DND-41 (cell line): ENCODE measurements at regions not wholly inside any gene's neighbourhood (a gene's known extent, or its start where the extent isn't known, plus 50 kb on each side); places are given as distances from the start of the nearest gene placed in this dataset.

Source experiments
- ATAC-seq: fragments of 200-7000 bp; cut with Tn5 transposase; 3 replicates; pipeline ENCODE4 v1.9.1; 2021; ENCODE audit warnings: low read depth; ENCODE audit not compliant: insufficient read depth
- DNase-seq: peaks from one replicate; pipeline ENCODE4 v3.0.0-alpha.2; 2020
- H2AFZ ChIP-seq: 2 replicates; pipeline ENCODE4 v1.6.0; 2012; ENCODE audit warnings: low read depth, low read length
- H3K27ac ChIP-seq: 2 replicates; pipeline ENCODE4 v1.5.1; 2012; ENCODE audit warnings: low read length, inconsistent platforms
- H3K27me3 ChIP-seq: fragments of 200-600 bp; sonication (generic); 2 replicates; pipeline ENCODE4 v1.6.0; 2012; ENCODE audit warnings: low read length, mild to moderate bottlenecking, inconsistent platforms; ENCODE audit not compliant: insufficient read depth, poor library complexity
- H3K36me3 ChIP-seq: 2 replicates; pipeline ENCODE4 v1.5.1; 2012; ENCODE audit warnings: low read length, inconsistent platforms; ENCODE audit not compliant: insufficient read depth
- H3K4me1 ChIP-seq: 2 replicates; pipeline ENCODE4 v1.5.1; 2012; ENCODE audit warnings: mild to moderate bottlenecking, low read length; ENCODE audit not compliant: insufficient read depth
- H3K4me2 ChIP-seq: 2 replicates; pipeline ENCODE4 v1.6.0; 2012; ENCODE audit warnings: mild to moderate bottlenecking, moderate library complexity, low read length, inconsistent platforms; ENCODE audit not compliant: insufficient read depth
- H3K4me3 ChIP-seq, 2 experiments: fragments of 200-600 bp in 1 of 2; shearing (Covaris generic) in 1 of 2; 2 replicates each; pipeline ENCODE4 v1.5.1; 2012 to 2016; ENCODE audit warnings: inconsistent platforms in 2 of 2, low read length in 2 of 2, mild to moderate bottlenecking in 2 of 2, low read depth in 1 of 2, moderate library complexity in 1 of 2
- H3K79me2 ChIP-seq: 2 replicates; pipeline ENCODE4 v1.6.0; 2012; ENCODE audit warnings: low read length, inconsistent platforms; ENCODE audit not compliant: insufficient read depth
- H3K9ac ChIP-seq: 2 replicates; pipeline ENCODE4 v1.6.0; 2012; ENCODE audit warnings: low read depth, mild to moderate bottlenecking, inconsistent platforms, low read length, moderate library complexity
- H3K9me3 ChIP-seq: 2 replicates; pipeline ENCODE4 v1.5.1; 2012; ENCODE audit warnings: low read length, moderate library complexity, mild to moderate bottlenecking, inconsistent platforms; ENCODE audit not compliant: insufficient read depth, severe bottlenecking
- H4K20me1 ChIP-seq: 2 replicates; pipeline ENCODE4 v1.6.0; 2012; ENCODE audit warnings: low read length; ENCODE audit not compliant: insufficient read depth
- EZH2 ChIP-seq: IDR thresholded peaks from 3 replicates; pipeline ENCODE4 v1.6.1; 2012; ENCODE audit warnings: borderline replicate concordance, low read depth, mild to moderate bottlenecking, moderate library complexity, low read length, inconsistent platforms; ENCODE audit not compliant: severe bottlenecking
- TF ChIP-seq, protein P1 (sequence below): IDR thresholded peaks from 2 replicates; pipeline ENCODE4 v1.5.1; 2012; ENCODE audit warnings: borderline replicate concordance, low read length, moderate library complexity, mild to moderate bottlenecking; ENCODE audit not compliant: poor library complexity, severe bottlenecking; ENCODE audit errors: extremely low read depth

GRCh38 chr6:153591159-153591558, 447.9 kb upstream of the OPRM1 start:
- ATAC-seq: peak; percentile 82
- no peak for TF ChIP-seq EZH2
- TF ChIP-seq, protein P1, sequence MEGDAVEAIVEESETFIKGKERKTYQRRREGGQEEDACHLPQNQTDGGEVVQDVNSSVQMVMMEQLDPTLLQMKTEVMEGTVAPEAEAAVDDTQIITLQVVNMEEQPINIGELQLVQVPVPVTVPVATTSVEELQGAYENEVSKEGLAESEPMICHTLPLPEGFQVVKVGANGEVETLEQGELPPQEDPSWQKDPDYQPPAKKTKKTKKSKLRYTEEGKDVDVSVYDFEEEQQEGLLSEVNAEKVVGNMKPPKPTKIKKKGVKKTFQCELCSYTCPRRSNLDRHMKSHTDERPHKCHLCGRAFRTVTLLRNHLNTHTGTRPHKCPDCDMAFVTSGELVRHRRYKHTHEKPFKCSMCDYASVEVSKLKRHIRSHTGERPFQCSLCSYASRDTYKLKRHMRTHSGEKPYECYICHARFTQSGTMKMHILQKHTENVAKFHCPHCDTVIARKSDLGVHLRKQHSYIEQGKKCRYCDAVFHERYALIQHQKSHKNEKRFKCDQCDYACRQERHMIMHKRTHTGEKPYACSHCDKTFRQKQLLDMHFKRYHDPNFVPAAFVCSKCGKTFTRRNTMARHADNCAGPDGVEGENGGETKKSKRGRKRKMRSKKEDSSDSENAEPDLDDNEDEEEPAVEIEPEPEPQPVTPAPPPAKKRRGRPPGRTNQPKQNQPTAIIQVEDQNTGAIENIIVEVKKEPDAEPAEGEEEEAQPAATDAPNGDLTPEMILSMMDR: no peak

GRCh38 chr6:153590411-153590810, 448.6 kb upstream of the OPRM1 start:
- Histone ChIP-seq H3K4me1 (peaks cover 32% of the 10 kb centered on the region), H3K27ac (peak overlapping the region; percentile 76), H3K4me2 (peak overlapping the region; percentile 52), H3K36me3 (no peaks in the 10 kb centered on the region), H3K9me3 (no peaks in the 10 kb centered on the region), H3K27me3 (no peaks in the 10 kb centered on the region), H3K4me3 (no peak overlapping the region), H3K9ac (peak overlapping the region; percentile 27), H4K20me1 (no peaks in the 10 kb centered on the region), H3K79me2 (no peaks in the 10 kb centered on the region), H2AFZ (peak overlapping the region; percentile 61)
- ATAC-seq (no peak), DNase-seq (no peak)
- no peak for TF ChIP-seq EZH2
- TF ChIP-seq, protein P1: no peak

More at GRCh38 chr6:153591159-153591558, 447.9 kb upstream of the OPRM1 start:
- Histone ChIP-seq H3K4me2 (peak overlapping the region; percentile 52), H3K4me1 (peaks cover 32% of the 10 kb centered on the region), H3K27ac (peak overlapping the region; percentile 76), H3K79me2 (no peaks in the 10 kb centered on the region), H2AFZ (peak overlapping the region; percentile 61), H3K4me3 (peak overlapping the region in 1 of 2 experiments; percentile 39; a peak in 2 of 4 replicates), H3K9ac (peak overlapping the region; percentile 27), H3K36me3 (no peaks in the 10 kb centered on the region), H4K20me1 (no peaks in the 10 kb centered on the region), H3K27me3 (no peaks in the 10 kb centered on the region), H3K9me3 (no peaks in the 10 kb centered on the region)
- DNase-seq: no peak

DNA sequence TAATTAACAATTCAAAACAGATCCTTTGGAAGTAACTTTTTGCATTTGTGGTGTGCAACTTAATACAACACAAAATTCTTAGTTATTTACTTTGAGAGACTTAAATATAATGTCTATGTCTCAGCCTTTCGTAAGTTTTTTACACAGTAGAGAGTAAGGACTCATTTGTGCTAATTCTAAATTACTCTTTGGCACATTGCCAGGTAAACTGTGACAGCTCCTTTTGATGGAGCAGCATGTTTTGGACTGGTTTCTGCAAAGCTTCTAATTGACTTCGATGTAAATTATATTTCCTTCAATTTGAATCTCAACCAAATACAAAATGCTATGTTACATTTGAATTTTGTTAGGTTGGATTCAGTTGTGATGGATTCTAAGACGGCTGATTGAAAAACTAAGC, 450.7 kb upstream of the OPRM1 start:
- Histone ChIP-seq H4K20me1 (no peaks in the 10 kb centered on the region), H3K4me2 (no peak overlapping the region), H3K9me3 (no peaks in the 10 kb centered on the region), H3K4me3 (no peak overlapping the region), H3K27ac (no peak overlapping the region), H3K36me3 (no peaks in the 10 kb centered on the region), H3K9ac (no peak overlapping the region), H3K79me2 (no peaks in the 10 kb centered on the region), H2AFZ (no peak overlapping the region), H3K4me1 (peaks cover 32% of the 10 kb centered on the region), H3K27me3 (no peaks in the 10 kb centered on the region)
- DNase-seq: no peak
- no peak for ATAC-seq
- no peak for TF ChIP-seq EZH2
- TF ChIP-seq, protein P1: no peak

DNA sequence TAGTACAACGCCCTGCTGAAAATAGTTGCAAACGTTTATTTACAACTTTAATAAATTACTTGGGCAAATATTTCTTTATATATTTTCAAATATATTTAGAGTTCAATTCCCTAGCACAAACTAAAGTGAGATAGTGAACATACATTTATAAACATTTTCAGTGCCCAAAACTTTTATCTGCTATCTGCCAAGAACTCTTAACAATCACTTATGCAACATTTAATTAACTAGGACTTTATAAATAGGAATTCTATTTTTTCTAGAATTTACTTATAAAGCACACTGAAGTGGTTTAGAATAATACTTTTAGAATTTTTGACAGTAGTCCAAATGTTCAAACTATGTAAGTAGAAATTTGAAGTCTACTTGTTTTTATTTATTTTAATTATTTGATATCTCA, 452.6 kb upstream of the RGS17 start:
- H3K4me2 ChIP-seq: no peak overlapping the region
- no peak overlapping the region for H3K27ac ChIP-seq
- H3K9ac ChIP-seq: no peak overlapping the region
- H3K4me1 ChIP-seq: no peaks in the 10 kb centered on the region
- no peaks in the 10 kb centered on the region for H3K79me2 ChIP-seq
- DNase-seq: no peak
- H2AFZ ChIP-seq: no peak overlapping the region
- no peaks in the 10 kb centered on the region for H3K36me3 ChIP-seq
- no peak overlapping the region for H3K4me3 ChIP-seq
- H4K20me1 ChIP-seq: no peaks in the 10 kb centered on the region
- ATAC-seq: no peak
- no peaks in the 10 kb centered on the region for H3K27me3 ChIP-seq
- TF ChIP-seq, protein P1: no peak
- no peak for TF ChIP-seq EZH2
- no peaks in the 10 kb centered on the region for H3K9me3 ChIP-seq
